NCI-H748 (cell line): ENCODE measurements at regions not wholly inside any gene's neighbourhood (a gene's known extent, or its start where the extent isn't known, plus 50 kb on each side); places are given as distances from the start of the nearest gene placed in this dataset.

ENCODE experiments used
- DNase-seq: peaks from one replicate; lab custom pipeline; 2025; ENCODE audit not compliant: unreplicated experiment; lab: John Stamatoyannopoulos, UW

DNA sequence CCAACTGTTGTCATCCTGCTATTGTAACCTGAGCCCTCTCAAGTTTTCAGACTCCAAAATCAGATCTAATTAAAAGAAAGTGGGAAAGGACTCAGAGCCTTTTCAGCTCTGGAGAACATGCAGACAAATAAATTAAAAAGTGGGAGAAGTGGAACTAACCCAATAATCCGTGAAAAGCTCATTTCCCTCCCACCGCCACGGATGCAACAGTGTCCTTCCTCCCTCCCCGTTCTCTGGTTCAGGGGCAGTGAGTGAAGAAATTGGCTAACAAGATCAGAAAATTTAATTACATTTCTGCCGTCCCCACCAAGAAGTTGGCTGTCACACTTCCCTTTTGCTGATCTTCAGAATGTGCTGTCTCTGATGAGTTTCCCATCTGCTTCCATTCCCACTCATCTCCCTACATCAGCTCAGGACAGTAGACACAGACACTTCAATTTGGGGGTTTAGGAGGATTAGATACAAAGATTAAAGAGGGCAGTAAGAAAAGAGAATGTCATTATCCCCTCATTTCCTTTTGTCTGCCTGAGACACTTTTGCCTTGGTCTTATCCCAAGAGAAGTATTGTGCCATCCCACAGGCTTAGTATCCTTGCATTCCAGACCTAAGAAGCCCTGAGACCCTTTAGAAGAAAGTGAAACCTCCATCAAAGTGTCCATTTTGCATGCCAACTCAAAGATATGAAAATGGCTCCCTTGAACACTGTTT is 335.7 kb upstream of the PPP2R3A start:
- DNase-seq = no peak

DNA sequence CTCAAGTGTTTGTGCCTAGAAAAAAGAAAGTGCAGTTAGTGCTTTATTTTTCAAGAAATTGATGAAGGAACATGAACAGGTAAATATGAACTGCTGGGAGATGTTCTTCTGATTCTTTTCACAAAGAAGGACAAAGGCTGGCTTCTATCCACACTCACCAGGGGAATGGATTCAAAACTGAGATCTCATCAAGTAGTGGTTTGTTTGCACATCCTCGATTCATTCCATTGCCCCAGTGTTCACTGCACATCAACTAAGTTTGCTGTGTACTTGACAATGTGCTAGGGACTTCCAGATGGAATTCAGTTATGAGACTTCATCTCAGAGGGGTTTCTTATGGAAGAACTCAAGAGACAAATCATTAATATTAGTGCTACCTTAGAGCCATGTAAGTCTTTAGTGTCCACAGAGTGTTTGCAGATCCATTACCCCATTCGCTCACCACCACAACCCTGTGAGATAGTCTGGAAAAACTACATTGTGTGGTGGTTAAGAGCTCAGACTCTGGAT is 332.9 kb upstream of the PPP2R3A start:
- no peak for DNase-seq

- DNase-seq = no peak
These were observed 332.4 kb upstream of the PPP2R3A start for GRCh38 chr3:135633078-135633477.

GRCh38 chr3:135636596-135636995 is 328.9 kb upstream of the PPP2R3A start:
- DNase-seq = no peak

- DNase-seq = no peak
These were observed 328.5 kb upstream of the PPP2R3A start for GRCh38 chr3:135637013-135637412.

GRCh38 chr3:135641761-135642160 is 323.8 kb upstream of the PPP2R3A start:
- DNase-seq = no peak

GRCh38 chr3:135645541-135645940 is 320.0 kb upstream of the PPP2R3A start:
- DNase-seq = no peak

- no peak for DNase-seq
These were observed 318.7 kb upstream of the PPP2R3A start for GRCh38 chr3:135646873-135647272.

DNA sequence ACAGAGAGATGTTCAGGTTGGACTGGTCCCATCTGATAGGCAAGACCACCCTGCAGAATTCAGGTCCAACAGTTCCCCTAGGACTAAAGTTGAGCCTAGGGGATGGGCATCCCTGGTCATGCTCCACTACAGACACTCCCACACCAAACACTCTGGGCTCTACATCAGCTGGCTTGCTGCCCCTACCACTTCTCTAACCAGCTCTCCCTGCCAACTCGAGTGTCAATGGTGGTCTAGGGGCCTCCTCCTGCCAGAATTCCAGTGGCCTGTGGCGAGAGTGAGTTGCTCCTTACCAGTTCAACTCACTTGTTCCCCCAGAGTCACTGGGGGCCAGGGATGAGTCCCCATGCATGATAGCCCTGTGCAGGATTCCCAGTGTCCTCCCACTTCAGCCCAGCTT is 316.2 kb upstream of the PPP2R3A start:
- DNase-seq = no peak

GRCh38 chr3:135650309-135650708 is 315.2 kb upstream of the PPP2R3A start:
- DNase-seq = no peak

DNA sequence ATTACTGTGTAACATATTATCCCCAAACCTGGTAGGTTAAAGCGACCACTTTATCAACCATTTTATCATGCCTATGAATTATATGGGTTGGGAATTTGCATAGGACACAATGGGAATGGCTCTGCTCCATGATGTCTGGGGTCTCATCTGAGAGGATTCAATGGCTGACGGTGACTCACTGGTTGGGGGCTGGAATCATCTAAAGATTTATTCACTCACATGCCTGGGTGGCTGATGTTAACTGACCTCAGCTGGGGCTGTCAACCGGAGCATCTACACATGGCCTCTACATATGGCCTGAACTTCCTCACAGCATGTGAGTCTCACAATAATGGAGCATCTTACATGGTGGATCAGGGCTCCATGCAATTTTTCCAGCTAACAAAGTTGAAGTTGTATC is 313.1 kb upstream of the PPP2R3A start:
- no peak for DNase-seq

- peak; percentile 8 for DNase-seq
These were observed 310.2 kb upstream of the PPP2R3A start for GRCh38 chr3:135655328-135655727.

- peak; percentile 74 for DNase-seq
These were observed 307.1 kb upstream of the PPP2R3A start for GRCh38 chr3:135658451-135658850.

- no peak for DNase-seq
These were observed 298.5 kb upstream of the PPP2R3A start for GRCh38 chr3:135667061-135667460.

- DNase-seq = no peak
These were observed 291.0 kb upstream of the PPP2R3A start for GRCh38 chr3:135674508-135674907.

- no peak for DNase-seq
These were observed 287.1 kb upstream of the PPP2R3A start for GRCh38 chr3:135678386-135678785.

DNA sequence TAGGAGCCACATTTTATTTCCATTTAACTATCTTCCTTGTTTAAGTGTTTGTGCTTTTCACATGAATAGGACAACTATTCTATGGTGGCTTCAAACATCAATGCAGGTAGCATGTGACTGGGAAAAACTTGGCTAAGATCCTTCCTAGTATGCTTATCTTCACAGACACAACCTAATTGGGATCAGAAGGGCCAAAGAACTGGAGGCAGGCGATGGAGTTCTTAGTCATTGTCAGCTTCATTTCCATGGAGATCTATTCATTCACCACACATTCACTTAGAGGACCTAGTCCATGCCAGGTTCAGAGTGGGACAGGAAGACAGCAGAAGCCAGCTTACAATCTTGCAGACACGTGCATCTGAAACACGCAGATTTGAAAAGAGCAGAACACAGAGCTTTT is 277.5 kb upstream of the PPP2R3A start:
- no peak for DNase-seq

DNA sequence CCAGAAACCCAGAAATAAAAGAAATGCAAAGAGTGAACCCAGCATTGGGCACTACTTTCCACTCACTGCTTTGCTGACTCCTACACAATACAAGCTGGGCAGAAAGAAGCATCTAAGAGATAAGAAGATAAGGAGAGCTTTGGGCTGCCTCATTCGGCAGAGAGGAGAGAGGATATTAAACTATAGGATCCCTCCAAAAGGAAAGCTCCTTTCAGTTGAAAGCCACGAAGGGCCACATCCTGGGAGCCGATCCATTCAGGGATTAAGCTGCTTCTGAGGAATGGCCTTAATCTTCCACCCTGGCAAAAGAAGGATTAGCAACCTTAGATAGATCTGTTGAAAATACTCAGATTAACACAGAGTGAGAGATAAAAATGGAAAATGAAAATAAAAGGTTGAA is 274.9 kb upstream of the PPP2R3A start:
- DNase-seq = no peak

DNA sequence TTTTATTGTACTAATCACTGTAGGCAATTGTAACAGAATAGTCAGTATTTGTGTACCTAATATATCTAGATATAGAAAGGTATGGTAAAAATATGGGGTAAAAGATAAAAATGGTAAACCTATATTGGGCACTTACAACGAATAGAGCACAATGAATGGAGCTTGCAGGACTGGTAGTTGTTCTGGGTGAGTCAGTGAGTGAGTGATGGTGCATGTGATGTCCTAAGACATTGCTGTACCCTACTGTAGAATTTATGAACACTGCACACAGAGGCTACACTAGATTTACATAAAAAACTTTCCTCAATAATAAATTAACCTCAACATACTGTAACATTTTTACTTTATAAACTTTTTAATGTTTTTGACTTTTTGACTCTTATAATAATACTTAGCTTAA is 274.3 kb upstream of the PPP2R3A start:
- no peak for DNase-seq

GRCh38 chr3:135694142-135694541 is 271.4 kb upstream of the PPP2R3A start:
- peak; percentile 98 for DNase-seq

DNA sequence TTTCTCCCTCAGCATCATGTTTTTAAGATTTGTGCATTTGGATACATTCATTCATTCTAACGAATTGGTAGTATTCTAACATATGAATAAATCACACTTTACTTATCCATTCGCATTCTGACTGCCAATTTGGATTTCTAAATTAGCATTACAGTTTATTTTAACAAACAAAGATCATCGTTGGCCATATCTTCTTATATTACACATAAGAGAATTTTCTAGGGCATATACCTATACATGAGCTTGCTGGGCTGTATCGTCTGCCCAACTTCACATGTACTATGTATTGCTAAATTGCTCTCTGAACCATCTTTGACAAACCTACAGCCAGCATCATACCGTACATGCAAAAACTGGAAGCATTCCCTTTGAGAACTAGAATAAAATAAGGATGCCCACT is 265.8 kb upstream of the PPP2R3A start:
- DNase-seq = no peak

- DNase-seq = no peak
These were observed 258.7 kb upstream of the PPP2R3A start for GRCh38 chr3:135706758-135707375.

GRCh38 chr3:135719449-135719848 is 246.1 kb upstream of the PPP2R3A start:
- no peak for DNase-seq
